MG63 (cell line): ENCODE measurements at regions not wholly inside any gene's neighbourhood (a gene's known extent, or its start where the extent isn't known, plus 50 kb on each side); places are given as distances from the start of the nearest gene placed in this dataset.
"Not testable (repeated sequence)": the region's sequence is repeated elsewhere in the genome, so short reads cannot be mapped to it uniquely, and the experiment has no call there.

Source experiments
- DNase-seq: peaks from one replicate; pipeline ENCODE4 v3.0.0-alpha.2; 2020
- H3K27me3 ChIP-seq: fragments of 250-450 bp; sonication (Bioruptor Pico); 2 replicates; pipeline ENCODE4 v1.5.1; 2020; ENCODE audit warnings: mild to moderate bottlenecking, moderate library complexity
- H3K36me3 ChIP-seq: fragments of 250-450 bp; sonication (Bioruptor Pico); 2 replicates; pipeline ENCODE4 v1.5.1; 2020; ENCODE audit warnings: mild to moderate bottlenecking, moderate library complexity
- H3K4me3 ChIP-seq: fragments of 250-450 bp; sonication (Bioruptor Pico); 2 replicates; pipeline ENCODE4 v1.5.1; 2020; ENCODE audit warnings: mild to moderate bottlenecking, moderate library complexity
- H3K9me3 ChIP-seq: fragments of 250-450 bp; sonication (Bioruptor Pico); 2 replicates; pipeline ENCODE4 v1.5.1; 2020; ENCODE audit warnings: mild to moderate bottlenecking, moderate library complexity

DNA sequence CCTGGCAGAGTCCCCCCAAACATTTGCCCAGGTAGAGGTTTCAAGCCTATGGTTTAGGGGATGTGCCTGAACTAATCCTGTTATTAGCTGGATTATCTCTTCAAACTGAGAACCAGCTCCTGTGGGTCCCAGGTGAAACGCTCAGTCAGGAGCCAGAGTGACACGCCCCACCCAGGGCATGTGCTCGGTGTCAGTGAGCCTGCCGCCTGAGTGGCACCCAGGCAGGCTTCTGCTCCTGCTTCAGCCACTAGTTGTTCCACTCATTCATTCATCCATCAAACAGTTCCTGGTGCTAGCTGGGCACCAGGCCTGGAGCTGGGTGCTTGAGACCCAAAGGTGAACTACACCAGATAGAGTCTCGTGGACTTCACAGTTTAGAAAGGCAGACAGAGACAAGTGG is 129.4 kb upstream of the PITX1 start:
- no peak overlapping the region for H3K4me3 ChIP-seq
- no peak for DNase-seq
- H3K9me3 ChIP-seq = peaks cover 30% of the 10 kb centered on the region
- H3K27me3 ChIP-seq = no peaks in the 10 kb centered on the region
- no peaks in the 10 kb centered on the region for H3K36me3 ChIP-seq

DNA sequence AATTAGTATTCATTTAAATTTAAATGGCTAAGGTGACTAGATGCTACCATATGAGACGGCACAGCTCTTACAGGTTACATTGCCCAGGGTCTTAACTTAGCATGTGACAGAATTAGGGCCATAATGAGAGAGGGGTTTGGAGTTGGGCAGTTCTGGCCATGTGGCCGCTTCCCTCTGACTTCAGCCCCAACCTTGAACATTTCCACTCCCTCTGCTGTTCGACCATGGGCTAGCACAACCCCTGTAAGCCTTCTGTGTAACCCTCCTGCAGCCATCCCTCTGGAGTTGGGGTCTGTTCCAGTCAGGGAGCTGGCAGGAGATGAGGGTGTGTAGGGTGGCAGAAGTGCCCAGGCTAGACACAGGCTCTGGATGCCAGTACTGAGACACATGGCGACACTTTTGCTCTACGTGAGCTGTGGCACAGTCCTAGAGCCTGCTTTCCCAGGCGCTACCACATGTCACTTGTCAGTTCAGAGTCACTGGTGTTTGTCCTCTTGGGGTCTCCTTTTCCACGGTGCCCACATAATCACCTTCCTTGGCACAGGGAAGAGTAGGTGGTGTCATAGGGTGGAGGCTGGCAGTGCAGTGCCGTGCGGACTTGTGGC is 128.7 kb upstream of the PITX1 start:
- no peak for DNase-seq
- H3K9me3 ChIP-seq = peaks cover 36% of the 10 kb centered on the region

DNA sequence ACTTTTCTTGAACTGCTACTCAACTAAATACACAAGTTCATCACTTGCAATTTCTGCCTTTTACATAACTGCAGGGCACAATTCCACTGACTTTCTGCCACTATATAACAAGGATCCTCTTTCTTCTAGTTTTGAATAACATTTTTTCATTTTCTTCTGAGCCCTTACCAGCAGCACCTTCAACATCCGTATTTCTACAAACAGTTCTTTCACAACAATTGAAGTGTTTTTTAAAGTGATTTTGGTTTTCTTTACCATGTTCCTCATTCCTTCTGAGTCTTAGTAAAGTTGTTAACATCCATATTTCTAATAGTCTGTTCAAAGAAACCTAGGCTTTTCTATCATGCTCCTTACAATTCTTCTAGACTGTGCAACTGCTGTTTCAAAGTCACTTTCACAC is 127.2 kb upstream of the PITX1 start:
- H3K9me3 ChIP-seq = peaks cover 38% of the 10 kb centered on the region
- no peaks in the 10 kb centered on the region for H3K27me3 ChIP-seq
- H3K36me3 ChIP-seq = no peaks in the 10 kb centered on the region
- no peak overlapping the region for H3K4me3 ChIP-seq
- DNase-seq = no peak

More for the DNA sequence above, 128.7 kb upstream of the PITX1 start:
- H3K4me3 ChIP-seq = no peak overlapping the region
- H3K36me3 ChIP-seq = no peaks in the 10 kb centered on the region
- H3K27me3 ChIP-seq = no peaks in the 10 kb centered on the region

DNA sequence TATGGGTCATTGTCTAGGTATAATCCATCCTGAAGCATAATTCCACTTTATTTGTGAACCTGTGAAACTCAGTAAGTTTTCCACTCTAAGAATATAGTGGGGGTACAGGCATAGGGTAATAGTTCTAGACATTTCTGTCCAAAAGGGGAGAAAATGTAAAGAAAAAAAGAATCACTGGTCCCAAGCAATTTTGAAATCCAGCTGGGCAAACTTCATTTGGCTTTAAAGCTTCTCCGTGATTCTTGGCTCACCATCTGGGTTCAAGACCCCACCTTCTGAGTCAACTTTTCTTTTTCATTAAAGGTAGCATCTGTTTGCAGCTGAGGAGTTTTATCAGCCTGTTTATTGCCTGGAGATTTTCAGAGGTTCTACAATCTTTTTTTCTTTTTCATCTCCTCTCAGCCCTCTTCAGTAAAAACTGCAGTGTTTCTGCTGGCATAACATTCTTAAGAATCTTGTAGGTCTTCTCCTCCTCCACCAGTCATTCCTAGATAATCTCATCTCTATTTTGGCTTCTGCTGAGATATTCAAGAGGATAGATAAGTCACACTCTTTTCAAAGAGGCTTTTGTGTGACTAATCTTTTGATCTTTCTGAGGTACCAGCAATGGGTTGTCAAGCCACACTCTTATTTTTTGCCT is 126.1 kb upstream of the PITX1 start:
- no peak for DNase-seq
- Histone ChIP-seq H3K9me3 (peaks cover 38% of the 10 kb centered on the region), H3K27me3 (no peaks in the 10 kb centered on the region), H3K4me3 (no peak overlapping the region), H3K36me3 (no peaks in the 10 kb centered on the region)

DNA sequence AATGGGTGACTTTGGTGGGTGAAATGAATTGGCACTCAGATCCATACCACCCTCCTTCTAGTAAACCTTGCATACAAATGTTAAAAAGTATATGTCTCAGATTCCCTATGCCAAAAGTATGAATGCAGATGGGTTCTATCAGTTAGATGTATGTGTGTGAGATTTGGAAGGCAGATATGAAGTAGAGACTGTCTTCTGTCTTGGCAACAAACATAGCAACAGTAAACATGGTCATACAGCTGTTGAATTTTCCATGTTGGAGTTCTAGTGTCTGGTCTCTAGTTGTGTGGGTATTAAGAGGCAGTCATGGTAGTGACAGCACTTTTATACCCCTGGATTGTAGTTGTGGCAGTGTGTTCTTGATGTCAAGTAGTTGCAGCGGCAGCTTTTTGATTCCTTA is 125.6 kb upstream of the PITX1 start:
- no peak for DNase-seq
- H3K4me3 ChIP-seq = no peak overlapping the region

DNA sequence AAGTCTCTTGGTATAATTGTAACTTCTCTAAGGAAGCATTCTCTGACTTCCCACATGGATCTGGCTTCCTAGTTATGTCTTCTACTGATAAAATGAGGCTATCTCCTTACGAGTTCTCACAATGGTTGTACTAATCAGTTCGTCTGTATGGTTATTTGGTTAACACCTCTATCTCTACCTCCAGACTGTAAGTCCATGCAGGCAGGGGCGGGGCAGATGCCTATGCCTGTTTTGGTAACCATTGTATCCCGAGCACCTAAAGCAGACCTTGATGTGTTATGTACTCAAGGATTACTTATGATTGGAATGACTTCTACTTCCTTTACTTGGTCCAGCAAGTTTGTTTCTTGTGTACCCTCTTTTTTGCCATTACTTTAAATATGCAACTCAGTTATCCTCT is 125.0 kb upstream of the PITX1 start:
- no peaks in the 10 kb centered on the region for H3K27me3 ChIP-seq
- no peak overlapping the region for H3K4me3 ChIP-seq
- DNase-seq = no peak
- peaks cover 38% of the 10 kb centered on the region for H3K9me3 ChIP-seq
- H3K36me3 ChIP-seq = no peaks in the 10 kb centered on the region

More for the DNA sequence above, 125.6 kb upstream of the PITX1 start:
- Histone ChIP-seq H3K27me3 (no peaks in the 10 kb centered on the region), H3K9me3 (peaks cover 38% of the 10 kb centered on the region), H3K36me3 (no peaks in the 10 kb centered on the region)

DNA sequence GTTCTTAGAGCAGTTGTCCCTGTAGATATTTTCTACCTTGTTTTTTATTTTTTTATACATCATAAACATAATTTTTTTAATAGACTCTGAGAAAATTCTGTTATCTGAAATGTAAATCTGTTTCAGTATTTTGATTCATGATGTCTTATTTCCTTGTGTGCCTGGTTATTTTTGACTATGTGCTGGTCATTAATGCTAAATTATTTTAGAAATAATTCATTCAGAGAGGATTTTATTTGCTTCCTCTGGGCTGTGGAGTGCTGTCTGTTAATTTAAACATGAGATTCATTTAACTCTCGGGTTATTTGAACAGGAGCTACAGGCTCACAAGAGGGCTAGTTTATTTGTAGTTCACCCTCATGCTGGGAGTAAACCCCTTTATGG is 124.3 kb upstream of the PITX1 start:
- Histone ChIP-seq H3K4me3 (no peak overlapping the region), H3K36me3 (no peaks in the 10 kb centered on the region), H3K27me3 (no peaks in the 10 kb centered on the region), H3K9me3 (peaks cover 38% of the 10 kb centered on the region)
- no peak for DNase-seq

DNA sequence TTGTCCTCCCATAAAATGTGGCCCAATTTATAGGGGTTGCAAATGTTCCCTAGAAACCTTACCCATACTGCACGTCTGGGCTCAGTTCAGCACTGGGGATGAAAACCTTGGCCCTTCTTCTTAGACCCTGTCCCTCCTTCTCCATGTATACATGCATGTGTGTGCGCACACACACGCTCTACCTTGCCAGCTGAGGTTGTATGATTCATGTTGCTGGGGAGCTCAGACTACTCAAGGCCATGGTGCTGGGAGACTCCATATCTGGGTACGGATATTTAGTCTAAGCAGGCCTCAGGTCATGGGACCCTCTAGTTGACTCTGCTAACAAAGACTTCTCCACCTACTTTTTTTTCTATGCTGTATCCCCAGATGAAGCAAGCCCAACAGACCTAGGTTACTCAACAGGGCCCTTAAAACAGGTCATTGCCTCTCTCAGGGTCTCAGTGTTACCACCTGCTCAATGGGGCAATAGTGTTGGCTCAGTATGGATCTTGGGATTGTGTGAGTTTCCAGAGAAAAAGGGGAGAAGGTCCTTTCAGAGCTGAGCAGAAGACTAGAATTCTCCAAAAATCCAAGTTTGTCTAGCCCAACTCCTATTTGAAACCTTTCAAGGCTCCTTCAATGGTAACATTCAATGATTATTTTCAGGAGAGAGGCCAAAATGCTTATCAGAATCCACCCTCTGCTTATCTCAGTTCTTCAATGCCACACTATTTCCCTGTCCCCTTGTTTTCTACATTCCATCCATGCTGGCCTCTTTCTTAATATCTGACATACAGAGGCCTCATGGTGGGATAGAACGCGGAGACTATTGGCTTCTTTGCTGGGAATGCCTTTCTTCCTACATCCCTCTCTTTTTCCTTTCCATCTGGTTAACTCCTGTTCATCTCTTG is 123.6 kb upstream of the PITX1 start:
- Histone ChIP-seq H3K27me3 (no peaks in the 10 kb centered on the region), H3K9me3 (peaks cover 38% of the 10 kb centered on the region), H3K4me3 (no peak overlapping the region), H3K36me3 (no peaks in the 10 kb centered on the region)
- no peak for DNase-seq

DNA sequence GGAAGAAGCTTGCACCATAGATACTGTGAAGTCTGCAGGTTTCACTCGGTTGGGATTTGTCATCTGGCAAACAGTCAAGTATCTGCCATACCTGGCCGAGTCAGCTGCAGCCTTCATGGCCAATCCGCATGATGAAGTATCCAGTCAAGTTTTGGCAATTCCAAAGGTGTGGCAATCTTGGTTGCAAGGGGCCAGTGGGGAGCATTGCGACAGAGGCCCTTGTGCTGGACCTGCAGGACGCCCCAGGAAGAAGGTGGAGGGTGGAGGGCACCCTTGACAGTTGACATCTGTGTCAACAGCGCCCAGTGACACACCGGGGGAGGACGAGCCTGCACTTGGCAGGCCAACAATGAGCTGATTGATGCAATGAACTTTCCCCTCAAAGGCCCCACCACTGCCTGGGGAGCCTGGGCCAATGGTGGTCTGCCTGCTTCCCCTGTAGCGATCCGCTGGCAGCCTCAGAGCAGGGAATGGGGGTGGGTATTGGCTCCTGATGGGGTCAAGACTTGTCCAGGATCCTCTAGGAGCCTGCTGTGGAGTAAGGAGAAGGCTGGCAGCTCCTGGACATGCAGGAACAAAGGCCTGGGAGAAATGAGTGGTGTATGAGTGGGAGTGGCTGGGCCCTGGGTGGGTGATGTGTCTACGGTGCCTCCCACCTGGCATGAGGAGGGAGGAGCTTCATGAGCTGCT is 122.8 kb upstream of the PITX1 start:
- Histone ChIP-seq H3K27me3 (no peaks in the 10 kb centered on the region), H3K4me3 (no peak overlapping the region), H3K36me3 (no peaks in the 10 kb centered on the region), H3K9me3 (peaks cover 37% of the 10 kb centered on the region)
- no peak for DNase-seq

DNA sequence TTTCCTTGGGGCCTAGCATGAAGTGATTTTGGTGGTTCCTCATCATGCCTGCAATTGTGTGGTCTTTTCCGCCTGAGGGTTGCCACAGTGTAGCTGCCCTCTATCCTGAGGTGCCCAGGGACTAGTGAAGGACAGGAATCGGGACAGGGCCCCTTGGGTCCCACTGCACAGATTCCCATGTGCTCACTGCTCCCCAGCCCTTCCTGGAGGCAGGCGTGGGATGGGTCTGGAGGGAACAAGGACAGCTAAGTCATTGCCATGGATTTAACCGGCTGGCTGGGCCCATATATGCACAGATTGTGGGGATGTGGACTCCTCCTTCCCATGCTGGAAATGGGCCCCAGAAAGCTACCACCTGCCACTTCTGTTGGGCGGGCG is 122.3 kb upstream of the PITX1 start:
- no peak overlapping the region for H3K4me3 ChIP-seq
- no peak for DNase-seq
- H3K36me3 ChIP-seq = no peaks in the 10 kb centered on the region
- H3K27me3 ChIP-seq = no peaks in the 10 kb centered on the region
- H3K9me3 ChIP-seq = peaks cover 32% of the 10 kb centered on the region

DNA sequence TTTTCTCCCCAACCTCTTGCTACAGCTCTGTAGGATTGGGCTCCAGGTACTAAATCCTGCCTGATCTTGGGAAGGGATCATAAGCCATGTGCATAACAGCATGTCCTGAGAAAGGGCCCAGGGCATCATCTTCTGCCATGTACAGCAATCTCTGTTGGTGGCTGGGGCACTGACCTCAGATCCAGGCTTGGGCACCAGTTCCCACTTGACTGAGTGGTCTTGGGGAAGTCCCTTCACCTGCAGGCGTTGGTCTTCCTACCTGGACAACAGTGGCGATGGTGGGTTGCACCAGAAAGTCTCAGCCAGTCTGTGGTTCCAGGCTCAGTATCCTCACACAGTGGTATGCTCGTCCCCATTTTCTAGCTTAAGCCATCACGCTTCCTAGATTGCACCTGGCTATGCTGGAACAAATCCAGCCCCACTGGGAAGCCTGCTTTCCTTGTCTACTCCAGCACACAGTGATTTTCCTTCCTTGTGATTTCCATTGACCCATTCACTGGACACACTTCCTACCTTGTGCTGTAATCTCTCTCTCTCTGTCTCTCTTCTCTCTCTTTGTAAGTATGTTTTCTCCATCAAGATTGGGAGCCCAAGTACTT is 121.7 kb upstream of the PITX1 start:
- H3K36me3 ChIP-seq = no peaks in the 10 kb centered on the region
- no peaks in the 10 kb centered on the region for H3K27me3 ChIP-seq
- H3K4me3 ChIP-seq = no peak overlapping the region
- peaks cover 27% of the 10 kb centered on the region for H3K9me3 ChIP-seq
- DNase-seq = no peak

DNA sequence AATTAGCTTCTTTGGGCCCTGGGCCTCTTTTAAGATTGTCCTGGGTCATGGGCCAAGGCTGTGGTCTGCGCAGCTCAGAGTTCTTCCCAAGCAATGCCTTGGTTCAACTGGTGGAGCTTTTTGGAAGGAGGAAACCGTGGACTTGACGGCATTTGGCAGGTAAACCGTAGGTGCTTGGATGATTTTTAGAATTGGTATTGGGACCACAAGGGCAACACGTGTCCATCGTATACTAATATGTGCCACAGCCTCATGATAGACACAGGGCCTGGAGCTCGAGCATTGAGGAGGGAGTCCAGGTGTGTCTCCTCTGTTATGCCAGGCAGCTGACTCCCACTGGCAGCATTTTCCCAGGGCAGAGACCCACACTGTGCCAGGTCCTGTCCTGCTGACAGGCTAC is 120.9 kb upstream of the PITX1 start:
- Histone ChIP-seq H3K9me3 (peaks cover 21% of the 10 kb centered on the region), H3K36me3 (no peaks in the 10 kb centered on the region), H3K4me3 (no peak overlapping the region), H3K27me3 (no peaks in the 10 kb centered on the region)
- no peak for DNase-seq

DNA sequence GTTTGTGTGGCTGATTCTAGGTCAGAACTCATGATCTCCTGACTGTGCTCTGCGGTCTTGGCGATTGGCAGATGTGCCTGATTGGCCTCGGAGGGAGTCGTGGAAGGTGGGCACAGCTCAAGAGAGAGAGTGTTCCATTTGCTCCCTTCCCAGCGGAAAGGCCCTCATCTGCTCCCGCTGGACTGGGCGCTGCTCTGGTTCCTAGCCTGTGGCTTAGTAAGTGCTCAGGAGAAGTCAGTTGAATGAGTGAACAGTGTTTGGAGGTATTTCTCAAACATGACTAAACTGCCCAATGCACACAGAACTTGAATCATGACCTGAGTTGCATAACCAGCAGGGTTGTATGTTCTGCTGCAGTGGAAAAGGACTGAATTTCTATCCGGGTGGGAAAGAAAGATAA is 120.2 kb upstream of the PITX1 start:
- no peak for DNase-seq
- Histone ChIP-seq H3K36me3 (no peaks in the 10 kb centered on the region), H3K9me3 (peaks cover 14% of the 10 kb centered on the region), H3K4me3 (no peak overlapping the region), H3K27me3 (no peaks in the 10 kb centered on the region)

DNA sequence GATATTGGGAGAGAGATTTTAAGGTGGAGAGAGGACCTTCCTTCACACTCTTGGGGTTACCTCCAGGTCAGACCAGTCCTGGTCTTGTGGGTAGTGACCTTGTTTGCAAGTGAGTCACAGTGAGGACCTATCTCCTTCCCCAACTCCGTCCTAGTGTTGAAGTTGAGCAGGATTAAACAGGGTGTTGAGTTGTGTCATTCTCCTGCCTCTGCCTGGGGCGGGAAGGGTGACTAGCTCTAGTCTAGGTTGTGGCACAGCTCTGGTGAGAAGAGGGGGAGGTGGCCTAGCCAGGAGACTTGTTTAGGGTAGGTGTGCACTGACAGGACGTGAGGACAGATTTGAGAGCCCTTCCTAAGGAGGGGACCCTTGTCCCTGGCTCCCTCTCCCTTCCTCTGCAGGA is 119.6 kb upstream of the PITX1 start:
- no peak for DNase-seq
- Histone ChIP-seq H3K4me3 (no peak overlapping the region), H3K27me3 (no peaks in the 10 kb centered on the region), H3K36me3 (no peaks in the 10 kb centered on the region), H3K9me3 (peaks cover 8% of the 10 kb centered on the region)

DNA sequence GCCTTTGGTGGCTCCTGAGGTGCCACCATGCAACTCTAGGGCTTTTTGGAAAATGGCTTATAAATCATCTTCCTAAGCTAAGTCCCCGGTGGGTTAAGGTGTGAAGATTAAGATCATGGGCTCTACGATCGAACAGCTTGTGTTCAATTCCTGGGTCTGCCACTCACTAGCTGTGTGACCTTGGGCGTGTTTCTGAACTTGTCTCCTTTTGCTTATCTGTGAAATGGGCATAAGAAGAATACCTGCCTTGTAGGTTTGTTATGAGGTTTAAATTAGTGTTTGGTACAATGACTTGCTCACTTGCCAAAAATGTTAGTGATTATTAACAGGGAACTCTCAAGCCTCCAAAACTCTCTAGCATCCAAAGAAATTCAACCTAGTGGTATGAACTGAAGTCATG is 119.2 kb upstream of the PITX1 start:
- no peaks in the 10 kb centered on the region for H3K27me3 ChIP-seq
- H3K4me3 ChIP-seq = no peak overlapping the region

DNA sequence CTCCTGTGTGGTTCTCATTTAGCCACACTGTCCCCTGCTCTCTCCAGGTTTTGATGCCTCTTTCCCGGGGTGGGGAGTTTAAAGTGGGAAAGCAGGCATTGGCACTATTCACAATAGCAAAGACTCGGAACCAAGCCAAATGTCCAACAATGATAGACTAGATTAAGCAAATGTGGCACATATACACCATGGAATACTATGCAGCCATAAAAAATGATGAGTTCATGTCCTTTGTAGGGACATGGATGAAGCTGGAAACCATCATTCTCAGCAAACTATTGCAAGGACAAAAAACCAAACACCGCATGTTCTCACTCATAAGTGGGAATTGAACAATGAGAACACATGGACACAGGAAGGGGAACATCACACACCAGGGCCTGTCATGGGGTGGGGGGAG is 117.6 kb upstream of the PITX1 start:
- H3K27me3 ChIP-seq, DNase-seq, H3K9me3 ChIP-seq, H3K4me3 ChIP-seq, H3K36me3 ChIP-seq: not testable (repeated sequence)

More for the DNA sequence above, 119.2 kb upstream of the PITX1 start:
- H3K9me3 ChIP-seq = peaks cover 6% of the 10 kb centered on the region
- H3K36me3 ChIP-seq = no peaks in the 10 kb centered on the region
- no peak for DNase-seq

DNA sequence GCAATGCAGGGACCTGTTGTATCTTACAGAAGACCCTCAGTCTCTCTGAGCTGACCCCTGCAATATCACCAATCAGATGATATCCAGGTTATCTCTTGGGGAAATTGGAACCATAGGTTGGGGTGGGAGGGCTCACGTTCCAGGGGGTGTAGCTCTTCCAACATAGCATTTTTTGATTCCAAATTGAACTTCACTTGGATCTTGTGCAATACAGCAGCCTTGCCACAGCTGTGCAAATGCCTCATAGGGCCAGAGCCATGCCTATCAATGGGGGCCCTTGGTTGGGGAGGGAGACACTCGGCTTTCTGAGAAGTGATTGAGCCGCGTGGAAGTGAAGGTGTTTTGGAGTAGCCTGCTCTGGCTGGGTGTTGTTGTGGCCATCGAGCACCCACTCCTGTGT is 117.2 kb upstream of the PITX1 start:
- no peaks in the 10 kb centered on the region for H3K9me3 ChIP-seq
- no peak for DNase-seq
- no peaks in the 10 kb centered on the region for H3K36me3 ChIP-seq
- H3K27me3 ChIP-seq = no peaks in the 10 kb centered on the region
- H3K4me3 ChIP-seq = no peak overlapping the region
